HepG2 (cell line): ENCODE measurements at regions not wholly inside any gene's neighbourhood (a gene's known extent, or its start where the extent isn't known, plus 50 kb on each side); places are given as distances from the start of the nearest gene placed in this dataset.
A peak's percentile ranks its signal among the peaks of the same experiment; 100 is the strongest.

ENCODE experiments used
- ATAC-seq: fragments of 200-7000 bp; cut with Tn5 transposase; 3 replicates; pipeline ENCODE4 v1.9.1; 2020; ENCODE audit warnings: mild to moderate bottlenecking, moderate library complexity
- BruUV-seq: library from RNA; stranded (reverse); fragments of 400-500 nt; replicated peaks from 2 replicates; lab custom pipeline; 2021; lab: Mats Ljungman, UMichigan
- CTCF ChIA-PET: fragments of 300-600 bp; formaldehyde crosslinking; extraction: SDS; loops from one replicate; lab custom pipeline; 2021; ENCODE audit warnings: low total read pairs, inconsistent platforms, low intra/inter-chr PET ratio; lab: Yijun Ruan, JAX
- POLR2A ChIA-PET: fragments of 350-600 bp; sonication (Branson Sonifier 250); formaldehyde crosslinking; loops from one replicate; lab custom pipeline; 2020; ENCODE audit warnings: antibody characterized with exemption, inconsistent platforms; lab: Yijun Ruan, JAX
- DNase-seq: peaks from one replicate; pipeline ENCODE4 v3.0.0-alpha.2; 2015; ENCODE audit warnings: low spot score
- FAIRE-seq: peaks from 3 replicates; lab custom pipeline; 2011; peaks lifted over from hg19 to GRCh38; lab: Jason Lieb, UNC
- H2AFZ ChIP-seq: one replicate; pipeline ENCODE4 v1.6.1; 2011; ENCODE audit warnings: low read length, inconsistent platforms
- H3K27ac ChIP-seq: fragments of 300-600 bp; 3 replicates; pipeline ENCODE4 v1.8.0; 2011; ENCODE audit warnings: mixed run types, mild to moderate bottlenecking, mixed read lengths, low read length, inconsistent platforms; ENCODE audit not compliant: insufficient read depth; ENCODE audit errors: extremely low read length
- H3K27me3 ChIP-seq, 2 experiments: fragments of 200-600 bp in 1 of 2; 2 replicates in 1 of 2; 3 replicates in 1 of 2; pipeline versions ENCODE4 v1.6.0 to v1.8.0; 2011; ENCODE audit warnings: low read length in 2 of 2, mild to moderate bottlenecking in 2 of 2, moderate library complexity in 2 of 2, inconsistent platforms in 1 of 2; ENCODE audit not compliant: insufficient read depth in 2 of 2, control insufficient read depth in 1 of 2
- H3K36me3 ChIP-seq, 2 experiments: fragments of 200-600 bp in 1 of 2; replicated peaks in 1 of 2; 2 replicates in 1 of 2; 3 replicates in 1 of 2; pipeline versions ENCODE4 v1.5.1 to v1.8.0; 2011; ENCODE audit warnings: low read length in 2 of 2, inconsistent platforms in 1 of 2; ENCODE audit not compliant: insufficient read depth in 2 of 2, control insufficient read depth in 1 of 2
- H3K4me1 ChIP-seq: 2 replicates; pipeline ENCODE4 v1.5.1; 2012; ENCODE audit warnings: low read length, inconsistent platforms; ENCODE audit not compliant: insufficient read depth
- H3K4me2 ChIP-seq: 2 replicates; pipeline ENCODE4 v1.6.0; 2011; ENCODE audit warnings: low read depth, low read length, inconsistent platforms
- H3K4me3 ChIP-seq, 3 experiments: fragments of 200-600 bp in 1 of 3; sonication (generic), shearing (Covaris generic) in 1 of 3; replicated peaks in 1 of 3; 2 replicates each; pipeline ENCODE4 v1.5.1; 2011 to 2016; ENCODE audit warnings: low read length in 3 of 3, inconsistent platforms in 2 of 3, low read depth in 2 of 3, mild to moderate bottlenecking in 2 of 3, control low read depth in 1 of 3, mixed read lengths in 1 of 3; ENCODE audit not compliant: insufficient read depth in 1 of 3
- H3K79me2 ChIP-seq: one replicate; pipeline ENCODE4 v1.6.1; 2011; ENCODE audit warnings: low read length, inconsistent platforms; ENCODE audit not compliant: insufficient read depth
- H3K9ac ChIP-seq: 2 replicates; pipeline ENCODE4 v1.6.0; 2011; ENCODE audit warnings: mild to moderate bottlenecking, low read depth, low read length, inconsistent platforms; ENCODE audit not compliant: insufficient read depth
- H3K9me3 ChIP-seq: 2 replicates; pipeline ENCODE4 v1.5.1; 2012; ENCODE audit warnings: mild to moderate bottlenecking, low read length
- H4K20me1 ChIP-seq: 2 replicates; pipeline ENCODE4 v1.6.0; 2011; ENCODE audit warnings: inconsistent platforms, mild to moderate bottlenecking, low read length, moderate library complexity; ENCODE audit not compliant: insufficient read depth
- CENPX ChIP-seq: sonication (generic); formaldehyde crosslinking; IDR thresholded peaks from 2 replicates; pipeline ENCODE4 v1.9.0; 2021; ENCODE audit warnings: mild to moderate bottlenecking, missing genetic modification reagents, moderate library complexity
- ERF ChIP-seq: IDR thresholded peaks from 2 replicates; pipeline ENCODE4 v1.6.1; 2018; ENCODE audit warnings: missing biosample characterization, missing genetic modification reagents
- HNRNPUL1 ChIP-seq: fragments of 200-400 bp; formaldehyde crosslinking; IDR thresholded peaks from 2 replicates; pipeline ENCODE4 v1.6.1; 2017; ENCODE audit warnings: low read depth, mild to moderate bottlenecking, low read length, moderate library complexity
- POLR2A ChIP-seq, 2 experiments: IDR thresholded peaks; 2 replicates each; pipeline ENCODE4 v1.6.1; 2011; ENCODE audit warnings: low read depth in 2 of 2, low read length in 2 of 2, mild to moderate bottlenecking in 1 of 2, moderate library complexity in 1 of 2; ENCODE audit not compliant: insufficient read depth in 1 of 2
- SP4 ChIP-seq: sonication (generic); formaldehyde crosslinking; IDR thresholded peaks from 2 replicates; pipeline ENCODE4 v1.8.1; 2023; ENCODE audit warnings: mild to moderate bottlenecking, missing genetic modification reagents
- ZMYM4 ChIP-seq: sonication (generic); formaldehyde crosslinking; IDR thresholded peaks from 2 replicates; pipeline ENCODE4 v1.8.1; 2023; ENCODE audit warnings: mild to moderate bottlenecking, missing genetic modification reagents
- ZNF235 ChIP-seq: sonication (generic); formaldehyde crosslinking; IDR thresholded peaks from 2 replicates; pipeline ENCODE4 v1.8.1; 2023; ENCODE audit warnings: mild to moderate bottlenecking, missing genetic modification reagents, borderline replicate concordance
- WGBS: methylation state at CpG from one replicate; pipeline ENCODE4 v1.1.6; 2017; ENCODE audit warnings: low lambda C conversion rate; 5-methylcytosine and 5-hydroxymethylcytosine counted together
- in situ Hi-C: cut with HindIII; loops from 2 replicates; pipeline ENCODE4 v1.10.0; 2017; ENCODE audit warnings: low pct_unique_long_range_greater_than_20kb; ENCODE audit not compliant: extremely low pct_ligation_motif_present
- intact Hi-C: fragments of 100-400 bp; cut with micrococcal nuclease; formaldehyde crosslinking; loops from one replicate; pipeline ENCODE4 v1.10.0; 2022; ENCODE audit not compliant: unreplicated experiment
- TF ChIP-seq, protein P1 (sequence below): sonication (generic); formaldehyde crosslinking; IDR thresholded peaks from 2 replicates; pipeline ENCODE4 v1.4.0; 2020; ENCODE audit warnings: mild to moderate bottlenecking, missing genetic modification reagents
- TF ChIP-seq, protein P2 (sequence below), 2 experiments: sonication (generic) in 1 of 2; formaldehyde crosslinking in 1 of 2; IDR thresholded peaks; 2 replicates each; pipeline versions ENCODE4 v1.4.0 to v1.6.1; 2016 to 2020; ENCODE audit warnings: borderline replicate concordance in 1 of 2, low read depth in 1 of 2, mild to moderate bottlenecking in 1 of 2, missing genetic modification reagents in 1 of 2
- TF ChIP-seq, protein P3 (sequence below): sonication (generic); formaldehyde crosslinking; IDR thresholded peaks from 2 replicates; pipeline ENCODE4 v1.9.0; 2021; ENCODE audit warnings: missing genetic modification reagents, mild to moderate bottlenecking, borderline replicate concordance
- TF ChIP-seq, protein P4 (sequence below): sonication (generic); formaldehyde crosslinking; IDR thresholded peaks from 2 replicates; pipeline ENCODE4 v1.5.1; 2020; ENCODE audit warnings: mild to moderate bottlenecking, missing genetic modification reagents, moderate library complexity

DNA sequence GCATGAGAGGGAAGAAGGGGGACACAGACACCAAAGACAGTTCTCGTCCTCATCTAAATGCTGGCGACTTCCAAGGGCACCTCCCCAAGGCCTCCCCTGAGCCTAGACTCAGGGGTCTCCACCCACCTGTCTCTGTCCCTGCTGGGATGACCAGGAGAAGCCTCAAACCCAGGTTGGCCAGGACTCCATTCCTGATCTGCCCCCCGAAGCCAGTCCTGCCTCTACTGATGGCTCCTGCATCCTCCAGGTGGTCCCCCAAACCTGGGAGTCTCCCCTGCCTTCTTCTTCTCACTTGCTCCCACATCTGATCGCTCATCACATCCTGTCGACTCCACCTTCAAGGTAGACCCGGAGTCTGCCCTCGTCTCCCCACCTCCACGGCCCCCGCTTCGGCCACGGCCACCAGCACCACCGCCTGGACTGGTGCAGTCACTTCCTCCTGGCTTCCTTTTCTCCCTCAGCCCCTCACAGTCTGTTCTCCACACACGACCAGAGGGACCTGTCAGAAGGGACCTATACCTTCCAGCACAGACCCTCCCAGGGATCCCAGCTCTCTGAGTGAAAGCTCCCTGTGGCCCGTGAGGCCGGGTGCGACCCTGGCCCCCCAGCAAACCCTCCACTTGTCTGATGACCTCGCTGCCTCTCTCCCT is 92.1 kb downstream of the CEBPB start:
- H3K27me3 ChIP-seq: no peaks in the 10 kb centered on the region
- WGBS: 35% methylated on average over 17 of the region's 17 CpGs
- no peaks in the 10 kb centered on the region for H3K9me3 ChIP-seq
- in situ Hi-C loops: loop anchor here (5.0 kb wide), 1 partner anchor 180 kb away; no protein-coding TSS in a partner anchor
- peak overlapping the region in 1 of 3 experiments; percentile 49; a peak in 3 of 6 replicates for H3K4me3 ChIP-seq
- H4K20me1 ChIP-seq: no peaks in the 10 kb centered on the region
- H3K36me3 ChIP-seq: no peaks in the 10 kb centered on the region
- no peak for FAIRE-seq
- peaks cover 91% of the 10 kb centered on the region for H3K4me1 ChIP-seq
- peak; percentile 53 for ATAC-seq
- H3K4me2 ChIP-seq: peak overlapping the region; percentile 62
- no peaks in the 10 kb centered on the region for H3K79me2 ChIP-seq
- H2AFZ ChIP-seq: peak overlapping the region; percentile 11
- H3K9ac ChIP-seq: peak overlapping the region; percentile 28
- intact Hi-C loops: no loop called here
- POLR2A ChIA-PET: interaction anchor here (1.0 to 6.9 kb wide), 11 partner anchors 8 to 116 kb away, joined by 3 to 56 read pairs (median 6); no protein-coding TSS in a partner anchor
- BruUV-seq: no TSS peak
- DNase-seq: no peak
- CTCF ChIA-PET: interaction anchor here (1.3 to 2.5 kb wide), 2 partner anchors 178 to 181 kb away, joined by 4 to 7 read pairs; no protein-coding TSS in a partner anchor
- H3K27ac ChIP-seq: no peak overlapping the region
- TF ChIP-seq, protein P1, sequence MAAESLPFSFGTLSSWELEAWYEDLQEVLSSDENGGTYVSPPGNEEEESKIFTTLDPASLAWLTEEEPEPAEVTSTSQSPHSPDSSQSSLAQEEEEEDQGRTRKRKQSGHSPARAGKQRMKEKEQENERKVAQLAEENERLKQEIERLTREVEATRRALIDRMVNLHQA: no peak
- TF ChIP-seq POLR2A (IDR thresholded peaks at IDR 0.05; ENCODE audit: insufficient read depth in 1 of 2, low read depth in 2 of 2, low read length in 2 of 2) (no peak), HNRNPUL1 (no peak), ZNF235 (CRISPR knock-in tag) (no peak), SP4 (CRISPR knock-in tag) (no peak), ZMYM4 (CRISPR knock-in tag) (no peak), ERF (CRISPR knock-in tag) (0 out of 2 replicates have a peak, but pooled peaks have one; percentile 51), CENPX (CRISPR knock-in tag) (no peak)
- TF ChIP-seq, protein P2, sequence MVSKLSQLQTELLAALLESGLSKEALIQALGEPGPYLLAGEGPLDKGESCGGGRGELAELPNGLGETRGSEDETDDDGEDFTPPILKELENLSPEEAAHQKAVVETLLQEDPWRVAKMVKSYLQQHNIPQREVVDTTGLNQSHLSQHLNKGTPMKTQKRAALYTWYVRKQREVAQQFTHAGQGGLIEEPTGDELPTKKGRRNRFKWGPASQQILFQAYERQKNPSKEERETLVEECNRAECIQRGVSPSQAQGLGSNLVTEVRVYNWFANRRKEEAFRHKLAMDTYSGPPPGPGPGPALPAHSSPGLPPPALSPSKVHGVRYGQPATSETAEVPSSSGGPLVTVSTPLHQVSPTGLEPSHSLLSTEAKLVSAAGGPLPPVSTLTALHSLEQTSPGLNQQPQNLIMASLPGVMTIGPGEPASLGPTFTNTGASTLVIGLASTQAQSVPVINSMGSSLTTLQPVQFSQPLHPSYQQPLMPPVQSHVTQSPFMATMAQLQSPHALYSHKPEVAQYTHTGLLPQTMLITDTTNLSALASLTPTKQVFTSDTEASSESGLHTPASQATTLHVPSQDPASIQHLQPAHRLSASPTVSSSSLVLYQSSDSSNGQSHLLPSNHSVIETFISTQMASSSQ (IDR thresholded peaks at IDR 0.05; ENCODE audit: low read depth): no peak
- TF ChIP-seq, protein P2 (CRISPR knock-in tag; IDR thresholded peaks at IDR 0.05; ENCODE audit: borderline replicate concordance): no peak
- TF ChIP-seq, protein P3, sequence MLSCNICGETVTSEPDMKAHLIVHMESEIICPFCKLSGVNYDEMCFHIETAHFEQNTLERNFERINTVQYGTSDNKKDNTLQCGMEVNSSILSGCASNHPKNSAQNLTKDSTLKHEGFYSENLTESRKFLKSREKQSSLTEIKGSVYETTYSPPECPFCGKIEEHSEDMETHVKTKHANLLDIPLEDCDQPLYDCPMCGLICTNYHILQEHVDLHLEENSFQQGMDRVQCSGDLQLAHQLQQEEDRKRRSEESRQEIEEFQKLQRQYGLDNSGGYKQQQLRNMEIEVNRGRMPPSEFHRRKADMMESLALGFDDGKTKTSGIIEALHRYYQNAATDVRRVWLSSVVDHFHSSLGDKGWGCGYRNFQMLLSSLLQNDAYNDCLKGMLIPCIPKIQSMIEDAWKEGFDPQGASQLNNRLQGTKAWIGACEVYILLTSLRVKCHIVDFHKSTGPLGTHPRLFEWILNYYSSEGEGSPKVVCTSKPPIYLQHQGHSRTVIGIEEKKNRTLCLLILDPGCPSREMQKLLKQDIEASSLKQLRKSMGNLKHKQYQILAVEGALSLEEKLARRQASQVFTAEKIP (CRISPR knock-in tag): no peak
- TF ChIP-seq, protein P4, sequence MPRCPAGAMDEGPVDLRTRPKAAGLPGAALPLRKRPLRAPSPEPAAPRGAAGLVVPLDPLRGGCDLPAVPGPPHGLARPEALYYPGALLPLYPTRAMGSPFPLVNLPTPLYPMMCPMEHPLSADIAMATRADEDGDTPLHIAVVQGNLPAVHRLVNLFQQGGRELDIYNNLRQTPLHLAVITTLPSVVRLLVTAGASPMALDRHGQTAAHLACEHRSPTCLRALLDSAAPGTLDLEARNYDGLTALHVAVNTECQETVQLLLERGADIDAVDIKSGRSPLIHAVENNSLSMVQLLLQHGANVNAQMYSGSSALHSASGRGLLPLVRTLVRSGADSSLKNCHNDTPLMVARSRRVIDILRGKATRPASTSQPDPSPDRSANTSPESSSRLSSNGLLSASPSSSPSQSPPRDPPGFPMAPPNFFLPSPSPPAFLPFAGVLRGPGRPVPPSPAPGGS (CRISPR knock-in tag): no peak
